Left ventricle myocardium superior (tissue), 1 donor: ENCODE measurements at regions not wholly inside any gene's neighbourhood (a gene's known extent, or its start where the extent isn't known, plus 50 kb on each side); places are given as distances from the start of the nearest gene placed in this dataset.
A peak's percentile ranks its signal among the peaks of the same experiment; 100 is the strongest.

Experiments
- ATAC-seq: fragments of 200-7000 bp; cut with Tn5 transposase; one replicate; pipeline ENCODE4 v1.9.1; 2020; ENCODE audit warnings: mild to moderate bottlenecking, moderate library complexity
- DNase-seq: peaks from one replicate; pipeline ENCODE4 v3.0.0-alpha.2; 2020
- intact Hi-C: fragments of 100-400 bp; cut with micrococcal nuclease; formaldehyde crosslinking; loops from one replicate; pipeline ENCODE4 v1.11.0; 2022
- donor health status: DM: no; HTN: yes; CAD: no; lungs with severe emphysema.

GRCh38 chr12:71071536-71072097, 86.2 kb downstream of the TSPAN8 start:
- intact Hi-C loops: no loop called here
- no peak for DNase-seq
- ATAC-seq: no peak

GRCh38 chr12:71070416-71071128, 87.2 kb downstream of the TSPAN8 start:
- DNase-seq (no peak), ATAC-seq (no peak)

GRCh38 chr12:71069311-71069710, 88.5 kb downstream of the TSPAN8 start:
- no peak for DNase-seq
- peak; percentile 24 for ATAC-seq
- intact Hi-C loops: no loop called here

More at GRCh38 chr12:71070416-71071128, 87.2 kb downstream of the TSPAN8 start:
- intact Hi-C loops: no loop called here

GRCh38 chr12:71063087-71063486, 94.7 kb downstream of the TSPAN8 start:
- intact Hi-C loops: no loop called here
- DNase-seq: no peak
- no peak for ATAC-seq

- DNase-seq (no peak), ATAC-seq (no peak)
- intact Hi-C loops: no loop called here
Measured at GRCh38 chr12:71061451-71061850, 96.3 kb downstream of the TSPAN8 start.

- intact Hi-C loops: no loop called here
- no peak for DNase-seq
- ATAC-seq: no peak
Measured at GRCh38 chr12:71060426-71060825, 97.4 kb downstream of the TSPAN8 start.

DNA sequence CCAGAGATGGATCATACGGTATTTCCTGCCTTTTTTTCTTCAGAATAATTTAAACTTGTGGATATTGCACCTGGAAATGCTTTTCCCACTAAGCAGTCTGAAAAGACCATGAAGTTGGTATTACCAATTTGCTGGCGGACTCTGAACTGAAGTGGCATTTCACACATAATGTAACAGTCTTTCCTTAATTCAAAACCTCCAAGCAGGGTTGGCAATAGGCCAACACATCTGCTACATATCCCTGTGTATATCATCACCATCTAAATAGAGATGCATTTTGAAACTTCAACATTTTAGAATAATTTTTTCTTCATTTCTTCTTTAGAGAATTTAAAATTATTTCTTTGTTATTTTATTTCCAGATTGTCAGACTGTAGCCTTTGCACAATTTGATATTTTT, 100.5 kb downstream of the TSPAN8 start:
- ATAC-seq (no peak), DNase-seq (no peak)
- intact Hi-C loops: no loop called here

DNA sequence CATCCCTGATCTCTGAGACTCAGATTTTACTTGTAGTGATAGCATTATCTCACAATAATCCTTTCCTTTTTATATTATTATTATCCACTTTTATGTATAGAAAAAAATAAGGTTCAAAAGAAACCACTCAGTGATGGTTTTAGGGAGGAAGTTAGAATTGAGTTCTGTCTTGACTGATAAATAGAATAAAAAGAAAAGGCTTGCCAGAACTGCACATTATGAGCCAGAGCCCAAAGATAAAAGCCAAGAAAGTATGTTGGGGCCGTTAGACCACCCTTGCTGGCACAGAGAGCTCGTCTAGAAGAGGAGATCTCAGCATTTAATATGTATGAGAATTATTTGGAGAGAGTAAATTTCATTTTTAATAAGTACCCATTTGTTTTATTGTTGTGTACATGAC, 103.2 kb downstream of the TSPAN8 start:
- no peak for ATAC-seq
- no peak for DNase-seq
- intact Hi-C loops: no loop called here

DNA sequence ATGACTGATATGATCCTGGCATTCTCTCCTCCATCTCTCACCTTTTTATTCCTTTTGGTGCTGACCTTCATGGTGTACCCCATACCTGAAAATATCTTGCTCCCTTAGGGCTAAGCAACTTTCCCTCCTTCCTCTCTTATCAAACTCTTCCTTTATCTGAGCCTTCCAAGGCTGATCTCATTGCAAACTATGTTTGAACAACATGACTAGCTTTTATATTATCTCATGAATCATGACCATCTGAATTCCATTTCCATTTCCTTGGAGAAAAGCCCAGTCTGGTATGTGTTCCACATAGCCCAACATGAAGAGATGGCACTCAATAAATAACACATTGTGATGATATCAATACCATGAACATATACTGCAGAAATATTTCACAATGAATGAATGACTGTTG, 111.6 kb downstream of the TSPAN8 start:
- intact Hi-C loops: no loop called here
- DNase-seq: no peak
- ATAC-seq: no peak

- ATAC-seq (peak; percentile 78), DNase-seq (no peak)
- intact Hi-C loops: no loop called here
Measured at GRCh38 chr12:71045781-71046180, 112.0 kb downstream of the TSPAN8 start.

DNA sequence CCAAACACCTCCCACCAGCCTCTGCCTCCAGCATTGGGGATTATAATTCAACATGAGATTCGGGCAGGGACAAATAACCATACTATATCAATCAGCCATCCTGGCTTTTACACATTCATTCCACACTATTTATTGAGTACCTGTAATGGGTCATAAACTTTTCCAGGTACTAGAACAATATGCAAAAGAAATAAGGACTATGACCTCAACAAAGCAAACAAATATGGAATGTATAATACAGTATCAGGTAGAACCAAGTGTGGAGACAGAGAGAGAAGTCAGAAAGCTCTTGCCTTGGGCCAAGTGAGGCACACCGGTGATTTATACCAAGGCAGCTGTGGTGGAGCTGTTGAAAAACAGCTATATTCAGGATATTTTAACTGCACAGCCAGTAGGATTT, 116.3 kb downstream of the TSPAN8 start:
- intact Hi-C loops: no loop called here
- ATAC-seq (no peak), DNase-seq (no peak)

DNA sequence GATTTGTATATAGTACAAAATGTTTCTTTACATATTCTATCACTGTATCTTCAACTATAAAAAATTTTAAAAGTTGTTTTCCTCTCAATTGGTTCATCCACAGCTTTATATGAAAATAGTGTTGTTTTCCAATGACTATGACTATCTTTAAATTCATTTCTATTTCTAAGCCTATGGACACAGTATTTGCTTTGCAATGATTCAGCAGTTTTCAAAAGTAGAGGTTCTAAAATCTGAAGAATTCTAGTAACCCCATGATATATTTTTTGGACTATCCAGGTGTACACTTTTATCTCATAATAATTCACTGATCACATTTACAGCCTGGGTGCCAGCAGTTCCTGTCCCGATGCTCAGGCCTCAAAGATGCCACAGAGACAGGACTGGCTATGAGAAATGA, 118.4 kb upstream of the PTPRR start:
- intact Hi-C loops: no loop called here
- no peak for DNase-seq
- no peak for ATAC-seq

DNA sequence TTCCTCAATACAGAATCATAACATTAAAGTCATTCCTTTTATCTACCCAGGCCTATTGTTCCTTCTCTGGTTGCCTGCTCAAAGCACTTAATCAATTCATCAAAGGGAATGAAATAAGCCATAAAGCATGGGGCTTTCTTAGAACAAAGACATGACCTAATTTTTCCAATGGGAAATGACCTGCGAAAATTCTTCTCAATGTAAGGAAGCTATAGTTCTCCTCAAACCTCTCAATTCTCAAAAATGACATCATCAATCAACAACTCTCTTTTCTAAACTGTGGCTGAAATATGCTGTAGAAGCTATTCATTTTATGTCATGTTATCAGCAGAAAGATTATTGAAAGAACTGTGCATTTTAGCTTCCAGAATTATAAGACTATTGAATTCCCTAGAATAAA, 116.0 kb upstream of the PTPRR start:
- intact Hi-C loops: no loop called here
- ATAC-seq (no peak), DNase-seq (no peak)

- ATAC-seq (peak; percentile 45), DNase-seq (no peak)
- intact Hi-C loops: no loop called here
Measured at GRCh38 chr12:71032933-71033332, 112.4 kb upstream of the PTPRR start.

- DNase-seq (no peak), ATAC-seq (no peak)
- intact Hi-C loops: no loop called here
Measured at GRCh38 chr12:71029302-71029701, 108.8 kb upstream of the PTPRR start.

DNA sequence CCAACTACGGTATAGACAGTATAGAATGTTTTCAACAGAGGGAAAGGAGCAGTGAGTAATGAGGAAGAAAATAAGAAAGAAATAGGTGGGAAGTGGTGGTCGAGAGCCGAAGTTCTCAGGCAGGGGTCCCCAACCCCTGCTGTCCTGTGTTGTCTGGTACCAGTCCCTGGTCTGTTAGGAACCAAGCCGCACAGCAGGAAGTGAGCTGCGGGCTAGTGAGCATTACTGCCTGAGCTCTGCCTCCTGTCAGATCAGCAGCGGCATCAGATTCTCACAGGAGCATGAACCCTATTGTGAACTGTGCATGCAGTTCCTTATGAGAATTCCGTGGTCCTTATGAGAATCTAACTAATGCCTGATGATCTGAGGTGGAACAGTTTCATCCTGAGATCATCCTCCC, 107.3 kb upstream of the PTPRR start:
- DNase-seq: no peak
- intact Hi-C loops: no loop called here
- ATAC-seq: no peak

DNA sequence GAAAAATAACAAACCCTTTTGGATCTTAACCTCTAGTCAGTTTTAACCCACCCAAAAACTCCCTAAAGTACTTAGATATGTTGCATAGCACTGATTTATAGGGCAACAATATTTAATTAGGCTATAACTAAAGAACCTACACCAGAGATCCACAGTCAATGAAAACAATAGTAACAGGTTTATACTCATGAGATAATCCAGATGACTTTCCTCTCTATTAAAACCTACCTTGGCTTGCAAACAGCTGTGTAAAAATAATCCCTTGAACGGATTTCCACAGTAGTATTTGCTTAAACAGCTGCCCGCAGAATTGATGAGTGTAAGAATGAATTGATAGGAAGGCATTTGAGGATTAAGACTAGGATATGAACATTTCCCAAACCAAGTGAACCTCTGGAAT, 104.3 kb upstream of the PTPRR start:
- DNase-seq (no peak), ATAC-seq (no peak)
- intact Hi-C loops: no loop called here

GRCh38 chr12:71024281-71024680, 103.7 kb upstream of the PTPRR start:
- intact Hi-C loops: no loop called here
- no peak for ATAC-seq
- no peak for DNase-seq

DNA sequence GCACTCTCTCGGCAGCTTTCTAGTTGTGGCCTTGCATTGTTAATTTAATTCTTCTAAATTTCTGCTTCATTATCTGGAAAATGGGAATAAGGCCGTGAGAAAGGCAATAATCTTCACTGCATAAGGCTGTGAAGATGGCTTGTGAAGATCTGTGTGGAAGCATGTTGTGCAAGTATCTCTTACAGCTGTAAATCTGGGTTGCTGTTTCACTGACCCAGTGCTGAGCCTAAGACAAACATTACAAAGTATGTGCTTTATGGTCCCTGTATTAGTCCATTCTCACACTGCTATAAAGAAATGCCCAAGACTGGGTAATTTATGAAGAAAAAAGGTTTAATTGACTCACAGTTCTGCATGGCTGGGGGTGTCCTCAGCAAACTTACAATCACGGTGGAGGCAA, 101.0 kb upstream of the PTPRR start:
- intact Hi-C loops: no loop called here
- no peak for ATAC-seq
- no peak for DNase-seq

DNA sequence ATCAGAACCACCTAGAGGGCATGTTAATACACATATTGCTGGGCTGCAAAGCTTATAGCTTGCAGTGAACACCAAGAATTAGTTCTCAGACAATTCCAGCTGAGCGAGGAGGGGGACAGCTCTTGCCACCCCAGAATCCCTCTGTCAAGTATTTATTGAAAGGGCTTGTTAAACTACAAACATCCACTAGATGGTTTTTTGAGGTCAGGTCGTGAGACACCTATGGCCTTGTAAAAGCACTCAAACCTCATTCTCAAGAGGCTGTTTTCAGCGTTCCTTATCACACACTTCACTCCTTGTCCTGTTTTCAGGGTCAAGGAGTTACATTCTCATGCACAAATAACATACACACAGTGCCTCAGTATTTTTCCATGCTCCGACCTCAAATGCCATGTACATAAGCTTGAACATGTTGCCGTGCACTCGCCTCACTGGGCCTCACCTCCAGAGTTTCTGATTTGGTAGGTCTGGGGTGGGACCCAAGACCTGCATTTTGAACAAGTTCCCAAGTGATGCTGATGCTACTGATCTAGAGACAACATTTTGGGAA, 98.8 kb upstream of the PTPRR start:
- no peak for ATAC-seq
- intact Hi-C loops: loop anchor here (10.0 kb wide), 1 partner anchor 285 kb away; no protein-coding TSS in a partner anchor
- no peak for DNase-seq

GRCh38 chr12:71018682-71019081, 98.1 kb upstream of the PTPRR start:
- DNase-seq (no peak), ATAC-seq (no peak)
- intact Hi-C loops: loop anchor here (10.0 kb wide), 1 partner anchor 284 kb away; no protein-coding TSS in a partner anchor
